GM21526 (cell line): ENCODE measurements at regions not wholly inside any gene's neighbourhood (a gene's known extent, or its start where the extent isn't known, plus 50 kb on each side); places are given as distances from the start of the nearest gene placed in this dataset.

Experiments
- ATAC-seq: cut with Tn5 transposase; IDR thresholded peaks from one replicate; pipeline ENCODE4 v1.9.1; 2021; ENCODE audit warnings: moderate library complexity; ENCODE audit not compliant: unreplicated experiment, low FRiP score

- ATAC-seq = no peak
Measured at GRCh38 chr6:5946701-5947100, 60.0 kb downstream of the NRN1 start.

GRCh38 chr6:5946181-5946580 is 60.5 kb downstream of the NRN1 start:
- no peak for ATAC-seq

- no peak for ATAC-seq
Measured at GRCh38 chr6:5943591-5943990, 63.1 kb downstream of the NRN1 start.

- no peak for ATAC-seq
Measured at GRCh38 chr6:5942591-5942990, 64.1 kb downstream of the NRN1 start.

GRCh38 chr6:5941188-5941587 is 65.5 kb downstream of the NRN1 start:
- ATAC-seq = no peak

- no peak for ATAC-seq
Measured at GRCh38 chr6:5938934-5939333, 67.8 kb downstream of the NRN1 start.

GRCh38 chr6:5937936-5938706 is 68.6 kb downstream of the NRN1 start:
- no peak for ATAC-seq

- ATAC-seq = no peak
Measured at GRCh38 chr6:5937169-5937909, 69.4 kb downstream of the NRN1 start.

GRCh38 chr6:5936631-5937030 is 70.1 kb downstream of the NRN1 start:
- no peak for ATAC-seq

- ATAC-seq = no peak
Measured at GRCh38 chr6:5936140-5936539, 70.6 kb downstream of the NRN1 start.

- ATAC-seq = no peak
Measured at GRCh38 chr6:5930968-5931367, 75.8 kb downstream of the NRN1 start.

- ATAC-seq = no peak
Measured at GRCh38 chr6:5930143-5930770, 76.5 kb downstream of the NRN1 start.

- ATAC-seq = no peak
Measured at GRCh38 chr6:5923840-5924239, 82.9 kb downstream of the NRN1 start.

GRCh38 chr6:5922230-5922629 is 84.5 kb downstream of the NRN1 start:
- no peak for ATAC-seq

- ATAC-seq = no peak
Measured at GRCh38 chr6:5909721-5910120, 97.0 kb downstream of the NRN1 start.

- no peak for ATAC-seq
Measured at GRCh38 chr6:5906842-5907241, 99.9 kb downstream of the NRN1 start.

GRCh38 chr6:5906340-5906670 is 100.4 kb downstream of the NRN1 start:
- no peak for ATAC-seq

GRCh38 chr6:5905431-5906339 is 101.0 kb downstream of the NRN1 start:
- no peak for ATAC-seq

GRCh38 chr6:5904532-5904931 is 102.2 kb downstream of the NRN1 start:
- no peak for ATAC-seq

GRCh38 chr6:5899216-5900045 is 107.3 kb downstream of the NRN1 start:
- ATAC-seq = no peak
